ENCODE measurements at regions not wholly inside any gene's neighbourhood (a gene's known extent, or its start where the extent isn't known, plus 50 kb on each side); places are given as distances from the start of the nearest gene placed in this dataset.

- TF ChIP-seq CTCF (IDR thresholded peaks at IDR 0.05) (no peak), EP300 (IDR thresholded peaks at IDR 0.05) (no peak), POLR2AphosphoS5 (IDR thresholded peaks at IDR 0.05) (no peak)
Measured at GRCh38 chr9:23887781-23888180, 61.7 kb upstream of the ELAVL2 start.

Measured in stomach (tissue), 4 donors.